ENCODE measurements at regions not wholly inside any gene's neighbourhood (a gene's known extent, or its start where the extent isn't known, plus 50 kb on each side); places are given as distances from the start of the nearest gene placed in this dataset.

GRCh38 chr11:56885177-56885576 lies 103.5 kb upstream of the OR5AK2 start:
- peaks cover 0 to 7% (median 0%) of the 10 kb centered on the region in 3 donors for H3K9me3 Mint-ChIP-seq
- no peak for DNase-seq
- H3K36me3 Mint-ChIP-seq = no peaks in the 10 kb centered on the region
- no CpG with 5 or more reads among the region's 1 CpG for WGBS (ENCODE audit: insufficient coverage)
- Histone ChIP-seq H3K36me3 (ENCODE audit: control insufficient read depth in 2 of 2, extremely low read depth in 1 of 2, insufficient read depth in 1 of 2, low read length in 1 of 2) (no peaks in the 10 kb centered on the region), H3K9me3 (no peaks in the 10 kb centered on the region), H3K27me3 (replicated peaks in 1 of 2; ENCODE audit: control insufficient read depth in 2 of 2, extremely low read depth in 1 of 2, insufficient read depth in 2 of 2, low read length in 1 of 2) (no peaks in the 10 kb centered on the region), H3K27ac (ENCODE audit: low read length) (no peak overlapping the region), H3K4me1 (ENCODE audit: control insufficient read depth in 1 of 2, extremely low read depth in 1 of 2, insufficient read depth in 2 of 2, low read length in 2 of 2) (no peaks in the 10 kb centered on the region), H3K4me3 (ENCODE audit: control insufficient read depth in 1 of 2, extremely low read depth in 1 of 2, low read length in 1 of 2) (no peak overlapping the region)
- no peak overlapping the region for H3K27ac Mint-ChIP-seq
- H3K4me3 Mint-ChIP-seq = no peak overlapping the region
- POLR2A ChIA-PET = no interaction called here
- ATAC-seq (replicated peaks in 1 of 4) = no peak
- no peaks in the 10 kb centered on the region for H3K27me3 Mint-ChIP-seq
- no peaks in the 10 kb centered on the region for H3K4me1 Mint-ChIP-seq
- CTCF ChIA-PET = no interaction called here

- H3K27ac Mint-ChIP-seq = no peak overlapping the region
- H3K9me3 ChIP-seq = no peaks in the 10 kb centered on the region
- H3K4me1 ChIP-seq (ENCODE audit: control insufficient read depth in 1 of 2, extremely low read depth in 1 of 2, insufficient read depth in 2 of 2, low read length in 2 of 2) = no peaks in the 10 kb centered on the region
- peaks cover 0 to 7% (median 0%) of the 10 kb centered on the region in 3 donors for H3K9me3 Mint-ChIP-seq
- ChIA-PET POLR2A (no interaction called here), CTCF (no interaction called here)
- H3K27me3 ChIP-seq (replicated peaks in 1 of 2; ENCODE audit: control insufficient read depth in 2 of 2, extremely low read depth in 1 of 2, insufficient read depth in 2 of 2, low read length in 1 of 2) = no peaks in the 10 kb centered on the region
- H3K27me3 Mint-ChIP-seq = no peaks in the 10 kb centered on the region
- H3K36me3 Mint-ChIP-seq = no peaks in the 10 kb centered on the region
- no peaks in the 10 kb centered on the region for H3K4me1 Mint-ChIP-seq
- no peak overlapping the region for H3K4me3 Mint-ChIP-seq
- H3K36me3 ChIP-seq (ENCODE audit: control insufficient read depth in 2 of 2, extremely low read depth in 1 of 2, insufficient read depth in 1 of 2, low read length in 1 of 2) = no peaks in the 10 kb centered on the region
- no peak overlapping the region for H3K27ac ChIP-seq (ENCODE audit: low read length)
- DNase-seq (no peak), ATAC-seq (replicated peaks in 1 of 4) (no peak)
- 100% methylated on average over 2 of the region's 9 CpGs for WGBS (ENCODE audit: insufficient coverage)
- H3K4me3 ChIP-seq (ENCODE audit: control insufficient read depth in 1 of 2, extremely low read depth in 1 of 2, low read length in 1 of 2) = no peak overlapping the region
Measured at GRCh38 chr11:56883371-56883987, 105.2 kb upstream of the OR5AK2 start.

GRCh38 chr11:56876621-56877275 lies 112.0 kb upstream of the OR5AK2 start:
- Histone ChIP-seq H3K27me3 (replicated peaks in 1 of 2; ENCODE audit: control insufficient read depth in 2 of 2, extremely low read depth in 1 of 2, insufficient read depth in 2 of 2, low read length in 1 of 2) (no peaks in the 10 kb centered on the region), H3K9me3 (no peaks in the 10 kb centered on the region), H3K4me3 (ENCODE audit: control insufficient read depth in 1 of 2, extremely low read depth in 1 of 2, low read length in 1 of 2) (no peak overlapping the region), H3K4me1 (ENCODE audit: control insufficient read depth in 1 of 2, extremely low read depth in 1 of 2, insufficient read depth in 2 of 2, low read length in 2 of 2) (no peaks in the 10 kb centered on the region), H3K36me3 (ENCODE audit: control insufficient read depth in 2 of 2, extremely low read depth in 1 of 2, insufficient read depth in 1 of 2, low read length in 1 of 2) (no peaks in the 10 kb centered on the region), H3K27ac (ENCODE audit: low read length) (no peak overlapping the region)
- Mint-ChIP-seq H3K27ac (no peak overlapping the region), H3K4me3 (no peak overlapping the region), H3K27me3 (no peaks in the 10 kb centered on the region), H3K4me1 (no peaks in the 10 kb centered on the region), H3K9me3 (peaks cover 6 to 21% (median 13%) of the 10 kb centered on the region in 3 donors), H3K36me3 (no peaks in the 10 kb centered on the region)
- WGBS (ENCODE audit: insufficient coverage) = no CpG with 5 or more reads among the region's 3 CpGs
- ATAC-seq (replicated peaks in 1 of 4) = no peak
- DNase-seq = no peak
- ChIA-PET POLR2A (no interaction called here), CTCF (no interaction called here)

GRCh38 chr11:56855217-56855616 lies 106.7 kb upstream of the OR9G4 start:
- Histone ChIP-seq H3K36me3 (ENCODE audit: control insufficient read depth in 2 of 2, extremely low read depth in 1 of 2, insufficient read depth in 1 of 2, low read length in 1 of 2) (no peaks in the 10 kb centered on the region), H3K4me3 (ENCODE audit: control insufficient read depth in 1 of 2, extremely low read depth in 1 of 2, low read length in 1 of 2) (no peak overlapping the region), H3K27me3 (replicated peaks in 1 of 2; ENCODE audit: control insufficient read depth in 2 of 2, extremely low read depth in 1 of 2, insufficient read depth in 2 of 2, low read length in 1 of 2) (no peaks in the 10 kb centered on the region), H3K27ac (ENCODE audit: low read length) (no peak overlapping the region), H3K4me1 (ENCODE audit: control insufficient read depth in 1 of 2, extremely low read depth in 1 of 2, insufficient read depth in 2 of 2, low read length in 2 of 2) (no peaks in the 10 kb centered on the region), H3K9me3 (no peaks in the 10 kb centered on the region)
- H3K27me3 Mint-ChIP-seq = no peaks in the 10 kb centered on the region
- no peaks in the 10 kb centered on the region for H3K36me3 Mint-ChIP-seq
- no CpG with 5 or more reads among the region's 2 CpGs for WGBS (ENCODE audit: insufficient coverage)
- POLR2A ChIA-PET = no interaction called here
- DNase-seq (no peak), ATAC-seq (replicated peaks in 1 of 4) (no peak)
- no peak overlapping the region for H3K4me3 Mint-ChIP-seq
- H3K9me3 Mint-ChIP-seq = peaks cover under 1 to 5% (median 5%) of the 10 kb centered on the region in 3 donors
- no peak overlapping the region for H3K27ac Mint-ChIP-seq
- CTCF ChIA-PET = no interaction called here
- H3K4me1 Mint-ChIP-seq = no peaks in the 10 kb centered on the region

GRCh38 chr11:56852131-56852530 lies 103.6 kb upstream of the OR9G4 start:
- no peak overlapping the region for H3K27ac Mint-ChIP-seq
- no peak overlapping the region for H3K4me3 ChIP-seq (ENCODE audit: control insufficient read depth in 1 of 2, extremely low read depth in 1 of 2, low read length in 1 of 2)
- DNase-seq = no peak
- H3K27me3 ChIP-seq (replicated peaks in 1 of 2; ENCODE audit: control insufficient read depth in 2 of 2, extremely low read depth in 1 of 2, insufficient read depth in 2 of 2, low read length in 1 of 2) = no peaks in the 10 kb centered on the region
- no peaks in the 10 kb centered on the region for H3K4me1 Mint-ChIP-seq
- H3K27me3 Mint-ChIP-seq = no peaks in the 10 kb centered on the region
- ChIA-PET CTCF (no interaction called here), POLR2A (no interaction called here)
- no peak overlapping the region for H3K27ac ChIP-seq (ENCODE audit: low read length)
- no peaks in the 10 kb centered on the region for H3K9me3 ChIP-seq
- 56% methylated on average over 1 of the region's 1 CpG for WGBS (ENCODE audit: insufficient coverage)
- H3K36me3 ChIP-seq (ENCODE audit: control insufficient read depth in 2 of 2, extremely low read depth in 1 of 2, insufficient read depth in 1 of 2, low read length in 1 of 2) = no peaks in the 10 kb centered on the region
- H3K4me3 Mint-ChIP-seq = no peak overlapping the region
- no peak for ATAC-seq (replicated peaks in 1 of 4)
- H3K36me3 Mint-ChIP-seq = no peaks in the 10 kb centered on the region
- H3K9me3 Mint-ChIP-seq = peaks cover 0 to 5% (median 0%) of the 10 kb centered on the region in 3 donors
- no peaks in the 10 kb centered on the region for H3K4me1 ChIP-seq (ENCODE audit: control insufficient read depth in 1 of 2, extremely low read depth in 1 of 2, insufficient read depth in 2 of 2, low read length in 2 of 2)

GRCh38 chr11:56849852-56850251 lies 101.4 kb upstream of the OR9G4 start:
- no peaks in the 10 kb centered on the region for H3K4me1 ChIP-seq (ENCODE audit: control insufficient read depth in 1 of 2, extremely low read depth in 1 of 2, insufficient read depth in 2 of 2, low read length in 2 of 2)
- Mint-ChIP-seq H3K27me3 (no peaks in the 10 kb centered on the region), H3K4me1 (no peaks in the 10 kb centered on the region), H3K4me3 (no peak overlapping the region), H3K36me3 (no peaks in the 10 kb centered on the region), H3K27ac (no peak overlapping the region), H3K9me3 (peaks cover 0 to 8% (median 0%) of the 10 kb centered on the region in 3 donors)
- ATAC-seq (replicated peaks in 1 of 4) (no peak), DNase-seq (no peak)
- H3K9me3 ChIP-seq = no peaks in the 10 kb centered on the region
- no peak overlapping the region for H3K4me3 ChIP-seq (ENCODE audit: control insufficient read depth in 1 of 2, extremely low read depth in 1 of 2, low read length in 1 of 2)
- ChIA-PET POLR2A (no interaction called here), CTCF (interaction anchor here in 1 of 2 donors (0.6 kb wide), 1 partner anchor 21 kb away, joined by 6 read pairs; no protein-coding TSS in a partner anchor)
- no peaks in the 10 kb centered on the region for H3K36me3 ChIP-seq (ENCODE audit: control insufficient read depth in 2 of 2, extremely low read depth in 1 of 2, insufficient read depth in 1 of 2, low read length in 1 of 2)
- H3K27me3 ChIP-seq (replicated peaks in 1 of 2; ENCODE audit: control insufficient read depth in 2 of 2, extremely low read depth in 1 of 2, insufficient read depth in 2 of 2, low read length in 1 of 2) = no peaks in the 10 kb centered on the region
- WGBS (ENCODE audit: insufficient coverage) = no CpG with 5 or more reads among the region's 2 CpGs
- H3K27ac ChIP-seq (ENCODE audit: low read length) = no peak overlapping the region

- CTCF ChIA-PET = no interaction called here
- H3K27ac Mint-ChIP-seq = no peak overlapping the region
- ATAC-seq (replicated peaks in 1 of 4) (no peak), DNase-seq (no peak)
- Histone ChIP-seq H3K4me1 (ENCODE audit: control insufficient read depth in 1 of 2, extremely low read depth in 1 of 2, insufficient read depth in 2 of 2, low read length in 2 of 2) (no peaks in the 10 kb centered on the region), H3K27ac (ENCODE audit: low read length) (no peak overlapping the region), H3K36me3 (ENCODE audit: control insufficient read depth in 2 of 2, extremely low read depth in 1 of 2, insufficient read depth in 1 of 2, low read length in 1 of 2) (no peaks in the 10 kb centered on the region), H3K27me3 (replicated peaks in 1 of 2; ENCODE audit: control insufficient read depth in 2 of 2, extremely low read depth in 1 of 2, insufficient read depth in 2 of 2, low read length in 1 of 2) (no peaks in the 10 kb centered on the region), H3K9me3 (no peaks in the 10 kb centered on the region), H3K4me3 (ENCODE audit: control insufficient read depth in 1 of 2, extremely low read depth in 1 of 2, low read length in 1 of 2) (no peak overlapping the region)
- no peaks in the 10 kb centered on the region for H3K36me3 Mint-ChIP-seq
- H3K4me1 Mint-ChIP-seq = no peaks in the 10 kb centered on the region
- H3K4me3 Mint-ChIP-seq = no peak overlapping the region
- no peaks in the 10 kb centered on the region for H3K27me3 Mint-ChIP-seq
- POLR2A ChIA-PET = no interaction called here
- H3K9me3 Mint-ChIP-seq = peaks cover 0 to 8% (median 0%) of the 10 kb centered on the region in 3 donors
Measured at GRCh38 chr11:56849250-56849649, 100.8 kb upstream of the OR9G4 start.

All from T-cell (primary cell).